Stimulated activated CD4-positive, alpha-beta T cell treated with anti-CD3 and anti-CD28 coated beads, Interleukin-12 subunit alpha, Interleukin-12 subunit beta, amount 100 ng/mL, for 48 hours (primary cell): ENCODE measurements at regions not wholly inside any gene's neighbourhood (a gene's known extent, or its start where the extent isn't known, plus 50 kb on each side); places are given as distances from the start of the nearest gene placed in this dataset.

Experiments used
- DNase-seq, 3 donors: peaks; one replicate each; pipeline ENCODE4 v3.0.0-alpha.2; 2020; ENCODE audit warnings: low read depth in 2 of 3, low spot score in 1 of 3

DNA sequence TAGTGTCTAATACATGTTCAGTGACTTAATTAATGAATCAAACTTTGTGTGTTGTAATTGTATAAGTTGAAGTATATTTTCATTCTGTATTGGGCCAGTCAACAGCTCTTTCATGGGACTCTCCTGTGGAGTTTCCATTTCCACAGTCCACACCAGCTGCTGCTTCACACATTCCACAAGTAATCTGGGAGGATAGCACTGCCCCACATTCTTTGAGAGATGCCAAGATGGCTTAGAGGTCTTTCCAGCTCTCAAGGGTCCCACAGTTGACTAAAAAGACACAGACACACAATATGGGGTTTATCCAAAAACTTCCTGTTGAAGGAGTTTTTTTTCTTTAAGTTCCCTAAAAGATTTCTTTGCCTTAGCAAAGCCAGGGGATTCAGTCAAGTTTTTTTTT lies 408.3 kb downstream of the AACS start:
- no peak for DNase-seq

DNA sequence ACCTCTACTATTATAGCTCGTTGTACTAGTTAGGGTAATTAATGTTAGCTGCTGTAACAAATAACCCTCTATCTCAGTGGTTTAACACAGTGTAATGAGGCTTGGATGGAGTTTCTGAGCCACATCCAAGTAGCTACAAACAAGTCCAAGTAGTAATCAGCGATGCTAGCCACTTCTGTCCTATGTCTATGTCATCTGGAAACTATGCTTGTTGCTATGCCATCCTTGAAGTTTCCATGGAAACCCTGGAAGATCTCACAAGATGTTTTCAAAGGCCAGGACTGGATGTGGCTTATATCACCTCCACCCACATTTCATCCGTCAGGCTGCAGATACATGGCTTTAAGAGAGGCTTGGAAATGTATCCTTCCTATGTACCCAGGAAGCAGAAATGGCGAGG lies 422.1 kb downstream of the AACS start:
- DNase-seq, result no peak

DNA sequence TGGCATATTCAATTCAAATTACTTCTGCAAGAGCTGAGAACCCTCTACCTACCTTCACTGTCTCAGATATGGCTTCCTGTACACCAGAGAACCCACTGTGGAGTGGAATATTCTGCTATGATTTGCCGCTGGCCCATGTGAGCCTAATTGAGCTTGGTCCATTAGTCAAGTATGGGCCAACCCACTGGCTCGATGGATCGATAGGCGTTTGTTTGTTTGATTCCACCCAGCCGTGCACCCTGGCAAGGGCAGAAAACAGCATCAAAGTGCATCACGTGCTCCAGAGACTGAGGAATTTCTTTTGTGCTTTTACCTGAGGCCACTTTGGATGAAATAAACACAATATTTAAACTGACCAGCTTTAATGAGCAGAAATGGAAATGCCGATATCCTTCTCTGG lies 426.3 kb downstream of the AACS start:
- DNase-seq, result no peak

DNA sequence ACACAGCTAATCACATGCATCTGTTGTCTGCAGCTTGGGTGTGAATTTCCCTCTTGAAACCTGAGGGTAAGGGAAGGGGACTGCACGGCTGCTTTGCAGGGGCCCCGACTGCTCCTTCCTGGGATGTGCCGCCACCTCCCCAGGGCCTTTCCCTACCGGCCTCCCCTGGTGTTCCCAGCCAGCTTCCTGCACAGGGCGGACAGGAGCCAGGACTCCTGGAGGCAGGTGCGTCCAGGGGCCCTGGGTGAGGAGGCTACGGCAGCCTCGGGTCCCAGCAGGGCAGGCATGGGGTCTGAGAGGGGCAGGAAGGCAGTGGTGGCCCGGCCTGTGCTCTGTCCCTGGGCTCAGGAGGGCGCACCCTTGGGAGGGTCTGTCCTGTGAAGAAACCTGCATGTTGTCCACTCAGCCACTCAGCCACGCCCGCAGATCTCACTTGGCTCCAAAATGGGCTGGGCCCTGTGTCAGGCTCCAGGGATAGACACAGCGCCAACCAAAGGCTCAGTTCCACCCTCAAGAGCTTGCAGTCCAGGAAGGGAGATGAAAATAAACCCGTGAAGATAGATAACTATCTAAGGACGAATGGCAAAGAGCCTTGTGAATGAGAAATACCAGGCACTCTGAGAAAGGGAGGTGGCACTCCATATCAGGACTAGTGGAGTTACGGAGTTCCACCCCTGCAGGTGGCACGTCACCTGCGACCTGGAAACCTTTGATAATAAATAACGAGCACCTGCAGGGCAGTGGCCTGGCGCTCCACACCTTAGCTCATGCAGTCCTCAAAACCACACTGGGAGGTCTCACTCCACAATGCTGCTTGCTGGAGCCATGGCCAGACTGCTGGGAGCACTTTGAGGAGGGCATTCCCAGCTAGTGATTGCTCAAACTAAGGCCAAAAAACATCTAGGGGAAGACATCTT lies 427.4 kb downstream of the AACS start:
- no peak for DNase-seq

DNA sequence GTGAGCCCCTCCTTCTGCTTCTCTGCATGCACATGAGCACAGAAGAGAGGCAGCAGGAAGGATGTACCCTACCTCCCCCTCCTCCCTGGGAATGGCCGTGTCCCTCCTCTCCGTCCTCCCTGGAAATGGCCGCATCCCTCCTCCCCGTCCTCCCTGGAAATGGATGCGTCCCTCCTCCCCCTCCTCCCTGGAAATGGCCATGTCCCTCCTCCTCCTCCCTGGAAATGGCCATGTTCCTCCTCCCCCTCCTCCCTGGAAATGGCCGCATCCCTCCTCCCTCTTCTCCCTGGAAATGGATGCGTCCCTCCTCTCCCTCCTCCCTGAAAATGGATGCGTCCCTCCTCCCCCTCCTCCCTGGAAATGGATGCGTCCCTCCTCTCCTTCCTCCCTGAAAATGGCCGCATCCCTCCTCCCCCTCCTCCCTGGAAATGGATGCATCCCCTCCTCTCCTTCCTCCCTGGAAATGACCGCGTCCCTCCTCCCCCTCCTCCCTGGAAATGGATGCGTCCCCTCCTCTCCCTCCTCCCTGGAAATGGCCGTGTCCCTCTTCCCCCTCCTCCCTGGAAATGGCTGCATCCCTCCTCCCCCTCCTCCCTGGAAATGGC lies 428.6 kb downstream of the AACS start:
- DNase-seq, result no peak

DNA sequence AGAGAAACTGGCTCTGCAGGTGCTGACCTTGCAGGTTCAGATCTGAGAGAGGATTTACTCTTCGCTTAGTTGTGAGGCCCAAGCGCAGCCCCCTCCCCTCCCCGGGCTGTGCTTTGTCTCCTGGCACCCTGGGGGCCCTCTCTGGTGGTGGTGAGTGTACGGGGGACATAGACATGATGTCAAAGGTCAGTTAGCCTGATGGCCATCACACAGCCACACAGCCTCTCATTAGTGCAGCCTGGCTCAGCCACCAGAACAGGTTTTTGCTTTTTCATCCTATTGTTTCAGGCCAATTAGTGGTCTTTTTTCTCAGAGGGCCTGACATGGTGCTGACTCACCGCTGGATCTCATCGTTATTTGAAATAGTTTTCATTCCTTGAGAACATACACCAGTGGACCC lies 437.9 kb downstream of the AACS start:
- no peak for DNase-seq

DNA sequence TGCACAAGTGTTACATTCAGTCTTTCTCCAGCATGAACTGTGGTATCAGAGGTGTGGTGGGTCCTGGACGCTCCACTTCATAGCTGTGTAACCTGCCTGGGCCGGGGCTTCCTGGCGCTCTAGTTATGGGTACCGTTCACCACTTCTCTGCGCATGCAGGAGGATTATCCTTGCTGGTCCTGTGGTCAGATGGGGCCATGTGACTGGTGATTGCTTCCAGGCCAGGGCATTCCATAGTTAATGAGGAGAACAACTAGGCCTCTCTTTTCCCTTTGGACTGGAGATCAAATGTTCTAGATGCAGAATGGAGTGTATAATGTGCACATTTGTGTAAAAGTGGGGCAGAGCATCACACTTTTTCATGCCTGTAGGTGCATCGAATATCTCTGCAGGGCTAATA lies 444.0 kb downstream of the AACS start:
- no peak for DNase-seq

DNA sequence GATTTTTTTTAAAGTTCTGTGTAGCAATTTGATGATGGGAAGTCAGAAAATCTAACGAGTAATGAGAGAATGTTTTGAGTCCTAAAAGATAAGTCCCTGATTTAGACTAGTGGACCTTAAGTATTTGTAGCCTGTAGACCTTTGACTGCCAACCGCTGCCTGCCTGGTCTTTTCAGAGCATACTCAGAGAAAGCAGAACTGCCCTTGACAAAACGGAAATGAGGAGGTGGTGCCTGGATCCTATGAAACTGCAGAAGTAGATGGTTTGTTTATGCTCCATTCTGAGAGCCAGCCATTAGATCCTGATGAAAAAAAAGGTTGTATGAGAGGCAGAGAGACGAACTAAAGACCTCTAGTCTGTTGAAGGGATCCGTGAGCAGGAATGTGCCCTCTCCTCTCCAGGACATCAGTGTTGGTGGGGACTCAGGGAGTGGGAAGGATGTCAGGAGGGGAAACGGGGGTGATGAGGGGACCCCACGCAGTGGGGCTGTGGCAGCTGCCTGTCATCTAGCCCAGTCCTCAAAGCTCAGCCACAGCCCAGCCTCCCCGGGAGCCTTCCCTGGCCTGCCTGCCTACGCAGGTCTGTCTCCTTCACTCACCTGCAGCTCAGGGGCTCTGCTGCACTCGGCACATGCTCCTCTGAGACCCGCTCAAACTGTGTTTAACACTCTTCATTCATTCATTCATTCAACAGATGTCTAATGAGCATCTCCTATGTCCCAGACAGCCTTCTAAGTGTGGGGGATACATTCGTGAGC lies 447.5 kb downstream of the AACS start:
- no peak for DNase-seq

DNA sequence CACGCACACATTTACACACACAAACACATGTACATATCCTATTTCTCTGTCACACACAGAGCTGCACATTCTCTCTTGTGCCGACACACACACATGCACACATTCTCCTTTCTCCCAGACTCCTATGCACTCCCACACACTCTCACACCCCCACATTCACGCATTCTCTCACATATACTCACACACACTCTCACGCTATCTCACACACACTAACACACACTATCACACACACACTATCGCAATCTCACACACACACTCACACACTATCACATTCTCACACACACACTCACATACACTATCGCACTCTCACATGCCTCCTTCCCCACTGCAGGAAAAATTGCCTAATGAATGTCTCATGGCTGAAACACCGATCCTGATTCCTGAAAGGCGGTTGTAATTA lies 450.7 kb downstream of the AACS start:
- DNase-seq, result no peak

DNA sequence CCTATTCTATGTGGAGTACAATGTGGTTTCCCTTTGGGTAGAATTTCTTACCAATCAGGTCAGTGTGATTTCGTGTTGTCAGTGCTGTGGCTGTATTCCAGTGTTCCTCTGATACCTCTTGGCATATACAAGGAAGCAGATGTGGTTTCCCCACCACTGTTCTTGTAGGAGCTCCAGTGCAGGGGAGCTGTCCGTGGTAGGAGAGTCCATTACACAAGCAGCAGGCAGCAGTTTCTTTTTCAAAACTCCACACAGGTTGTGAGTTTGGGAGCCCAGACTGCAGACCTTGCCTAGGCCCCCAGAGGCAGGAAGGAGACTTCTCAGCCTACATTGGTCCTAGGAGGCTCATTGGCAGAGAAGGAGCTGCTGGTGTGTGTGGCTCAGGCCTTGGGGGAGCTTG lies 452.8 kb downstream of the AACS start:
- no peak for DNase-seq

DNA sequence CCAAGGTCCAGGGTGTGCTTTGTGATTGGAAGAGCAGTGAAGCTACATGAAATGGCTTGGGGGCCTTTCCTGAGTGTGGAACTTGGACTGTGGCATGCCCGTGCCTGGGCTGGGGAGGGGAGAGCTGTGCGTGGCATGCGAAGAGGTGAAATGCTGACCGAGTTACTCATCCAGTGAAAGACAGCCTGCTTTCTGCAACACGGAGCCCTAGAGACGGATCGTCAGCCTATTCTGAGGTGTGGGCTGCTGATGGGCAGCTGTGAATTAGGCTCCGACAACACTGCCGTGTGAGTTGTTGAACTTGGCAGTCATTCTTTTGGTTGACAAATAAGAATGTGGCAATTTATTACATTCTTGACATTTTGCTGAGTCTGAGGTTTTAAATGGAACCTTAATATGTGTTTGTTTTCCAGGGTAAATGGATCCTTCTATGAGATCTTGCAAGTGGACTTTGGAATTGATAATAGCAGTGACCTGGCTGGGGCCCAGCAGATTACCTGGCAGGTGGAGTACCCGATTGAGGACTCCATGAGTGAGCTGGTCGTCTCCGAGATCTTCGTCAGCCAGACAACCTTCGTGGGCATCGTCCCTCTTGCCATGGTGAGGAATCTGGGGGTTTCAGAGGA lies 453.9 kb downstream of the AACS start:
- no peak for DNase-seq

DNA sequence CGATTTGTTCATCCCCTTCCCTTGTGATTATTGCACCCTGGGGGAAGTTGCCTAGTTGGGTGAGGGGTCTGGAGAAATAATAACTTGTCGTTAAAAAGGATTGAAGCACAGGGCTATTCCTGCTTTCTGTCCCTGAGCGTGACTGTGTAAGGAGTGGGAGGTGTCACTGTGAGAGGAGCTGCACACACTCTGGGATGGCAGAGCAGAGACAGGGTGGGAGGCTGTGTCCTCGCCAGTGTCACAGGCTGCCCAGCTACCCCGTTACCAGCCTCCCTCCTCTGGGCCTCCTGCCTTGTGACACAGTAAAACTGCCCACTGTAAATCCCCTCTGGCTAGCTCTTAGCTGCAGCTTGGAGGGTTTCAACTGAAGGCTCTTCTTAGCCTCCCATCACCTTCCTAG lies 460.6 kb downstream of the AACS start:
- no peak for DNase-seq

DNA sequence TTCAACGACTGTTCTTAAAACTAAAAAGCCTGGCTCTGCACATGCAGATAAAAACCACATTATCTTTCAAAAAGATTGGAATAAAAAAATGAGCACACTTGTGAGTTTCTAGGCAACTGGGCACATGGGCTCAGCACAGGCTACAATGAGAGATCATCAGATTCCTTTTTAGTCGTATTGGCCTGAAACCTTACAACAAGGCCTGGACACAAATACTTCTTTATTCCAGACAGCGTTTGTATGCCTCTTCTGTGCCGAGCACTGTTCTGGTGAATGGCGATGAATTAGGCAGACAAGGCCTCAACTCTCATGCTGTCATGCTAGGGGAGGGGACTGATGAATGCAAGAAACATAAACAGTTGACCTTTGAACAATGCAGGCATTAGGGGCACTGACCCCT lies 463.0 kb downstream of the AACS start:
- DNase-seq, result no peak

DNA sequence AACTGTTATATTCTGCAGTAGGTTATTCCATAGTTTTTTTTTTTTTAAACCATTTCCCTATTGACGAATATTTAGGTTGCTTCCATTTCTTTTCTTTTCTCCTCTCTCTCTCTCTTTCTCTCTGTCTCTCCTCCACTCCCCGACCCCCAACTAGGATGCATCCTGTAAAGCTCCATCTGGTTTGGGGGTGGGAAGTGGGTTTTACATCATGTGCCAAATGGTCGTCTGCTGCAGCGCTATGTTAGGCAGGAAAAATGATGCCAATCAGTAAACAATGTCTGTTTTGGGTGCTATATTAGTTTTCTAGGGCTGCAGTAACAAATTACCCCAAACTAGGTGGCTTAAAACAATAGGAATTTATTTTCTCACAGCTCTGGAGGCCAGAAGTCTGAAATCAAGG lies 465.0 kb downstream of the AACS start:
- no peak for DNase-seq

DNA sequence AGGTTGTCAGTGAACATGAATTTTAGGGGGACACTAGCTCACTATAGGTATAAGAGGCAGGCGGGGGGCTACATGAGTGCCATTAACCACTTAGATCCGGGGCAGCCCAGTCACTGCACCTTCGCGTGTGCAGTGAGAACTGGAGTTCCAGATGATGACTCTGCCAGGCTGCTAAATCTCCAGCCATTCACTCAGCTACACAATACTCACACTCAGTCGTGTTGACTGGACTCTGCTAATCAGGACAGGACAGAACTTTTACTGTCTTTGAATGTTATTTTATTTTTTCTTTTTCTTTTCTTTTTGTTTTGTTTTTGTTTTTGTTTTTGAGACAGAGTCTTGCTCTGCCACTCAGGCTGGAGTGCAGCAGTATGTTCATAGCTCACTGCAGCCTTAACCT lies 465.6 kb downstream of the AACS start:
- DNase-seq, result no peak

DNA sequence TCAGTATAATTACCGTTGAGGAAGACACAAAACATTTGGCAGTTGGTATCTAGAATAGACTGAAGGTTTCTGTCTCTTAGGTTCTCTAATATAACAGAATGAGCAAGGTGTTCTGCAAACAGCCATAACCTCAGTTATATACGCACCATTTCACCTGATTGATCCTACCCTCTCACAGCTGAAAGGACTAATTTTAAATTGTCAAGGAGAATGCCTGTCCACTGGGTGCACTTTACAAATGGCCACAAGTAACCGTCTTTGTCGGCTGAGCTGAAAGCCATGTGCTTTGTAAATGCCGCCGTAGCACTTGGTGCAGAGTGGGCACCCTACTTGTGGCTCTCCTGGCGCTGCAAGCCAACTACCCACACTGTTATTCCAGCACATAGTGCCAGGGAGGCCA lies 466.3 kb downstream of the AACS start:
- no peak for DNase-seq

DNA sequence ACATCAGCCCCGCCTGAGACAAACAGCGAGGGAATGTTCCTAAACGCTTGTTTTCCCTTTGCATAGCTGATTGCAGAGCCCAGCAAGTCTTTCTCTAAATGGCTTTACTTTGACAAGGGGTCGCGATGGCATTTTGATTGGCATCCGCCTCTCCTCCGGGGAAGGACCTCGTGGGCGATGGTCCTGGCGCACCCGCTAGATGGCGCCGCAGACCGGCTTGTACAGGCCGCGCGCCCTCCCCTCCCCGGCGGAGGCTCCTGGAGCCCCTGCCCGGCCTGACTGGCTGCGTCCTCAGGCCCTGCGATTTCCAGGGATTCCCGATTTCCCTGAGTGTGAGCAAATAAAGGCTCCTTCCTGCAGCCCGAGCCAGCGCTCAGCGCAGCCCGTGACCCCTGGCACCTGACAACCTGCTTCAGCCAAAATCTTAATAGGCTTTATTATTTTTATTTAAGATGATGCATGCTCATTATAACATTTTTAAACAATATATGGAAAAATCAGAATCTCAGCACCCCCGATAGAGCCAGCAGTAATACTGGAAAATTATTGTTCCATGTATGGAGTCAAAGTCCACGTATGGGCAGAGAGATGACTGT lies 468.3 kb downstream of the AACS start:
- peak in 2 of 3 donors; percentile 2 to 8 for DNase-seq

DNA sequence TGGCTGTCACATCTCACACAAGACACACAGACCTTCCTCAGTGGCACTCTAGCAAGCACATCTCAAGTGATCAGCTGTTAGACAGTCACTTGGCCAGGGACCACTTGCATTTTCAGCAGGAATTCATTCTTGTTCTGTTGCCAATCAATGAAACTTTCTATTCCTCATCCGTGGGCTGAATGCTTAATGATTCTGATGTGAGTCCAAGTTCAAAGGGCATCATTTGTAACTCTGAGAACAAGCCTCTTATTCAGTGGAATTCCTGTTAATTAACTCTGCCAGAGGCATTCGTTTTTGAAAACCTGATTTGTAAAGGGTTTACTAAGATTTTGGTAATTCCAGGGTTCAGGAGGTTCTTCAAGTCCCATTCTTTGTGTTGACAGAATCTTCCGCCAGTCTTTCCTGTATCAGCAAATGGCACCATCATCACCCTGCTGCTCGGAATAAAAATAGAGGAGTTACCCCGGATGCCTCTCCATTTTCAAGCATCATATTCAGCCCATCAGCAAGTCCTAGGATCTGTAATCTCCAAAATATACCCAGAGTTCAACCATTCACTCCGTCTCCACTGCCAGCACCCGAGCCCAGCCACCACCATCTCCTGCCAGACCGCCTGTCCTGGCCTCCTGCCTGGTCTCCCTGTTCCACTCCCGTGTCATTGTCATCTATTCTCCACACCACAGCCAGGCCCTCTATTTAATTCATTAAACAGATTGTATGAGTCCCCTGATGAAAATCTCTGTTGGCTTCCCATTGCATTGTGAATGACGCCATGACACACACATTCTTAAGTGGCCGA lies 473.4 kb downstream of the AACS start:
- no peak for DNase-seq

DNA sequence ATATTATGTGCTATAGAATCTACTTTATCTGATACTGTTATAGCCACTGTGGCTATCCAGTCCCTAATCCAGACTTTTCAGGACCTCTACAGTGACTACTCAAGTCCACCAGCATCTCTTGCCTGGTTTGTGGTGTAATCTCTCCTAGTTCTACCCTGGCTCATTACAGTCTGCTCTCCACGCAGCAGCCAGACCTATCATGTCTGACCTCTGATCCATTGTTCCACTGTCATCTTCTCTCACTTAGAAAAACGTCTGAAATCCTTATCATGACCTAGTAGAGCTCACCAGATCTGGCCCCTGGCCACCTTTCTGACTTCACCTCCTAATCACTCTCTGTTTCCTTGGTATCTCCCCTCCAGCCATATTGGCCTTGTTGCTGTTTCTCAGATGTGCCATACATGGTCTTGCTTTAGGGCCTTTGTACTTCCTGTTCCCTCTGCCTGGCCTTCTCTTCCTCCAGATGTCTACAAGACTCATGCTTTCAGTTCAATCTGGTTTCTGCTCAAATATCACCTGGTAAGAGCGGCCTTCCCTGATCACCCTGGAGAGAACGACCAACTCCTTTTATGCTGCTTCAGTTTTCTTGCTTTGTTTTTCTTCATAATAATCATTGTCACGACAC lies 475.5 kb downstream of the AACS start:
- DNase-seq, result no peak

DNA sequence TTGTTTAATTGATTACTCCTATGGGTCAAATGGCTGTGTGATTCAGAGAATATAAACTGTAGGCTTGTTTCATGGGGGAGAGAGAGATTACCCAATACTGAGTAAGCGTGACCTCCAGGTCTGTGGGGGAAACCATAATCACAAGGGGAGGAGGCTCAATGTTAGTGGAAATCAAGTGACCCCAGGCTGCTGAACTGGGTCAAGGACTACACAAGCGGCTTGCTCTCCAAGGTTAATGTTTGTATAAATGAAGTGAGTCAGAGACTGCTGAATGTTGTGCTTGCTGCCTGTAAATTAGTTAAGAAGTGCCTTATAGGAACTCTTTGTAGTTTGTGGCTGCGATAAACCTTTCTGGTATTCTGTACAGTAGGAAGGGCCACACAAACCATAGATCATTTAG lies 479.7 kb downstream of the AACS start:
- no peak for DNase-seq
